NCI-H2081 treated with DMSO at 0.1 percent for 48 hours (cell line): ENCODE measurements at regions not wholly inside any gene's neighbourhood (a gene's known extent, or its start where the extent isn't known, plus 50 kb on each side); places are given as distances from the start of the nearest gene placed in this dataset.
"Not testable (repeated sequence)": the region's sequence is repeated elsewhere in the genome, so short reads cannot be mapped to it uniquely, and the experiment has no call there.

ENCODE experiments used
- DNase-seq: peaks from one replicate; lab custom pipeline; 2025; lab: John Stamatoyannopoulos, UW

- no peak for DNase-seq
Observed at GRCh38 chr18:71079606-71080005, 790.8 kb downstream of the SOCS6 start.

- DNase-seq = no peak
Observed at GRCh38 chr18:71077451-71077850, 788.6 kb downstream of the SOCS6 start.

DNA sequence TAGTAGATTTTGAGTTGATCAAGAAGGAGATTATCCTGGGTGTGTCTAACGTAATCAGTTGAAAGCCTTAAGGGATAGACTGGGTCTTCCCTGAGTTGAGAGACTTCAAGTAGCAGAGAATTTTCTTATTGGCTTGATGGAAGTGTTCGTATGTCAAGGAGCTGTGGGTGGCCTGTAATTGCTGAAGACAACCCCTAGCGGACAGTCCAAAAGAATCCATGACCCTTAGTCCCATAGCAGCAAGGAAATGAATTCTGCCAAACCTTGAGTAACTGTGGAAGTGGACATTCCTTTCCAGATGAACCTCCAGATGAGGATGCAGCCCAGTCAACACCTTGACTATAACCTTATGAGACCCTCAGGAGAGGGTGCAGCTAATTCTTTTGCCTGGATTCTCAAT lies 786.3 kb downstream of the SOCS6 start:
- no peak for DNase-seq

GRCh38 chr18:71068338-71068737 lies 779.5 kb downstream of the SOCS6 start:
- DNase-seq = no peak

DNA sequence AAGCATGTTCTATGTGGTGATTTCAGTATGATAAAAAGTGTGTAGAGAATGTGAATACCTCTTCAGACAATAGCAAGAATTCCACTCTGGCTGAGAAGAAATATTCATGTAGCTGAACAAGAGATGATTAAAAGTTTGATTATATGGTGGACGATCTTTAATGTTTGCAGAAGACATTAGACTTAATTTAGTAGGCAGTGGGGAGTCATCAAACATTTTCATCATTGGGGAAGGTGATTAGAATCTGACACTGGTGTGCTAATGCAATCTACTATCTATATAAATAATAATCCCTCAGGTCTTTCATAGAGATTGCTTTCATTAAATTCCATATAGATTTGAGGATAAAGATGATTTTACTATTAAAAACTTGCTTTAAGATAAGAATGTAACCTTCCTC lies 761.0 kb downstream of the SOCS6 start:
- DNase-seq = no peak

DNA sequence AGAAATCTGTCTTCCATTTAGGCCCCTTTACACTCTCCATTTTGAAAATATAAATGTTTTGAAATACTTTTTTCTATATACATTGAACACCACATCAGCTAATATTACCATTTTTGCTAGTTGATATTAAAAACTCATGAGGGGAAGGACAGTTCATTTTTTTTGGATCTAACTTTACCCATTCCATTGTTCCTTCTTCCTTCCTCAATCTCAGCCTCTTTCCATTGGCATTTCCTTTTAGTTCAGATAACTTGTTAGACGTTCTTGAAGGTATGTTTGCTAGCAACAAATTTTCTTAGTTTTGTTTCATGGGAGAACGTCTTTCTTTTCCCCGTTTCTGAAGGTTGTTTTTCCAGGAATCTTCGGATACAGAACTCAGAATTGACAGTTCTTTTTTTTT lies 759.0 kb downstream of the SOCS6 start:
- DNase-seq = no peak

GRCh38 chr18:71045331-71046065 lies 756.7 kb downstream of the SOCS6 start:
- DNase-seq = no peak

DNA sequence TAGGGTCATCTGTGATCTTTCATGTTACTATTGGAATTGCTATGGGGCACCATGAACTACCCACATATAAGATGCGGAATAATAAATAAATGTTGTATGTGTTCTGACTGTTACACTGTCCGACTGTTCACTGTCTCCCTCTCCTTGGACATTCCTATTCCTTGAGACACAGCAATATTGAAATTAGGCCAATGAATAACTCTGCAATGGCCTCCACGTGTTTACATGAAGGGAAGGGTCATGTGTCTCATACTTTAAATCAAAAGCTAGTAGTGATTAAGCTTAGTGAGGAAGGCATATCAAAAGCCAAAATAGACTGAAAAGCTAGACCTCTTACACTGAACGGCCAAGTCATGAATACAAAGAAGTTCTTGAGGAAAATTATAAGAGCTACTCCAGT lies 751.3 kb downstream of the SOCS6 start:
- no peak for DNase-seq

DNA sequence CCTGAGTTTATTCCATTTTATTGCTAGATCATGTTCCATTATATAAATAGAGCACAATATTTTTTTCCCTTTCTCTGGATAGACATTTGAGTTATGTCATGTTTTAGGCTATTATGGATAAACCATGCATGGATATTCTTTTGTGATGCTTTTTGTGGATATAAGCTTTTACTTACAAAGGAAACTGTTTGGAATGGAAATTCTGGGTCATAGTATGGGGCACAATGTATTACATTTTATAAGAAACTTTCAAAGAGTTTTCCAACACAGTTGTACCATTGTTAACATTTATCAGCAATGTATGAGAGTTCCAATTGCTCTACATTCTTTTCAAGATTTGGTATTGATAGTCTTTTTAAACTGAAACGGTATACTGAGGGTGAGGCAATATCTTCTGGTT lies 749.4 kb downstream of the SOCS6 start:
- DNase-seq = no peak

- no peak for DNase-seq
Observed at GRCh38 chr18:71036783-71037182, 747.9 kb downstream of the SOCS6 start.

DNA sequence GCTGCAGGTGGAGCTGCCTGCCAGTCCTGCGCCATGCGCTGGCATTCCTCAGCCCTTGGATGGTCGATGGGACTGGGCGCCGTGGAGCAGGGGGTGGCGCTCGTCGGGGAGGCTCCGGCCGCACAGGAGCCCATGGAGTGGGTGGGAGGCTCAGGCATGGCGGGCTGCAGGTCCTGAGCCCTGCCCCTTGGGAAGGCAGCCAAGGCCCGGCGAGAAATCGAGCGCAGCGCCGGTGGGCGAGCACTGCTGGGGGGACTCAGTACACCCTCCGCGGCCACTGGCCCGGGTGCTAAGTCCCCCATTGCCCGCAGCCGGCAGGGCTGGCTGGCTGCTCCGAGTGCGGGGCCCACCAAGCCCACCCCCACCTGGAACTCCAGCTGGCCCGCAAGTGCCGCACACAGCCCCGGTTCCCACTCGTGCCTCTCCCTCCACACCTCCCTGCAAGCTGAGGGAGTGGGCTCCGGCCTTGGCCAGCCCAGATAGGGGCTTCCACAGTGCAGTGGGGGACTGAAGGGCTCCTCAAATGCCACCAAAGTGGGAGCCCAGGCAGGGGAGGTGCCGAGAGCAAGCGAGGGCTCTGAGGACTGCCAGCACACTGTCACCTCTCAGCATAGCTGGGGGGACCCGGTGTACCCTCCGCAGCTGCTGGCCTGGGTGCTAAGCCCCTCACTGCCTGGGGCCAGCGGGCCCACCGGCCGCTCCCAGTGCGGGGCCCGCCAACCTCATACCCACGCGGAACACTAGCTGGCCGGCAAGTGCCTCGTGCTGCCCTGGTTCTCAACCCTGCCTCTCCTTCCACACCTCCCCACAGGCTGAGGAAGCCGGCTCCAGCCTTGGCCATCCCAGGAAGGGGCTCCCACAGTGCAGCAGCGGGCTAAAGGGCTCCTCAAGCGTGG lies 742.7 kb downstream of the SOCS6 start:
- DNase-seq = not testable (repeated sequence)

GRCh38 chr18:71030085-71030484 lies 741.2 kb downstream of the SOCS6 start:
- not testable (repeated sequence) for DNase-seq

DNA sequence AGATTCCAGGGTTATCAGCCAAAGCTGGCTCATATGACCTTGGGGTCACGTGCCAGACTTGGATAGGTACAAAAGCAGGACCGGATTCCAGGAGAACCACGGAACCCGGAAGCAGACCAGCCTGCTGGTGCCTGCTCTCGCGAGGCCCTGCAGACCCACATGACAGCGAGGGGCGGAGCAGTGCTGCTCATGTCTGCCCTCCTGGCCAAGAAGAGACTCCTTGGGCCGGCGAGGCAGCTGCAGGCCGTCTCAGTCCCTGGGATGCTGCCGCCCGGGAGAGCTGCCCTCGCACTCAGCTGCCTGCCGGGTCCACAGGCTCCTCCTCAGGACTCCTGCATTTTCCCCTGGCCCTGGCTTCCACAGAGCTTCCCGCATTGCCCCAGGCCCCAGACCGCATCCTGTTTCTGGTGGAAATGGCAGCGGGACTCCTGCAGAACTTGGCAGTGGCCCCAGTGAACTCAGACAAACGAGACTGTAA lies 739.5 kb downstream of the SOCS6 start:
- DNase-seq = no peak

DNA sequence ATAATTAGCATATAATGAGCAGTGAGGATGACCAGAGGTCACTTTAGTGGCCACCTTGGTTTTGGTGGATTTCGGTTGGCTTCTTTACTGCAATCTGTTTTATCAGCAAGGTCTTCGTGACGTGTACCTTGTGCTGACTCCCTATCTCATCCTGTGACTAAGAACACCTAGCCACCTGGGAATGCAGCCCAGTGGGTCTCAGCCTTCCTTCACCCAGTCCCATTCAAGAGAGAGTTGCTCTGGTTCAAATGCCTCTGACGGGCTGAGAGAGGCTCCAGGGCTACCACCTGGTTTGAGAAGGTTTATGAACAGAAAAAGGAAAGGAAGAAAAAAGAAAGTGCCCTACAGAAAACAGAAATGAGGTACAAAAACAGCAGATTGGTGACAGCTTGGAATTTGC lies 738.7 kb downstream of the SOCS6 start:
- DNase-seq = no peak

DNA sequence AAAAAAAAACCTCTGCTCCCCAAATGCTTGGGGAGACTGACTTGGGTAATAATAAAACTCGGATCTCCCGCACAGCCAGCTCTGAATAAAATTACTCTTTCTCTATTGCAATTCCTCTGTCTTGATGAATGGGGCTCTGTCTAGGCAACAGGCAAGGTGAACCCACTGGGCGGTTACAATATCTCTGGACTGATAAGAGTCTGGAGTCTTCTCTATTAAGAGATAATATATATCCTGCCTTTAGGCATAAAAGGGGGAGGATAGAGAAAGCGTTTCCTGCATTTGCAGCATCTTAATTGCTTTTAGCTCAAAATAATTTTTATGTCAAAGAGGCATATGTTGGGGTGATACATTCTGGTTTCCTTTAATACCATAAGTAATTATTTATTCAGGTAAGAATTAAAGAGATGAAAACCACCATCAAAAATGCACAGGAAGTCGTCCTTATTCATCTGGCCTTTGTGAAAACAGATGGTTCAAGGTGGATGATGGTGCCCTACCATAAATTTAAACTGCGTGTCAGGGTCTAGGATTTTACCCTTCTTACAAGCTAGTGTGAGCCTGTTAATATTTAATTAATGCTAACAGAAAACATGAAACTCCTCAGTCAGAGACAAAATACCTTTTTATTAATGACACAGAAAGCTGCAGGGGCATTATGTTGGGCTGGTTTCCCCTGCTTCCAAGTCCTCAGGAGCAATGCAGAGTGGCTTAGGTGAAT lies 736.8 kb downstream of the SOCS6 start:
- DNase-seq = no peak

GRCh38 chr18:71022389-71022788 lies 733.5 kb downstream of the SOCS6 start:
- no peak for DNase-seq

DNA sequence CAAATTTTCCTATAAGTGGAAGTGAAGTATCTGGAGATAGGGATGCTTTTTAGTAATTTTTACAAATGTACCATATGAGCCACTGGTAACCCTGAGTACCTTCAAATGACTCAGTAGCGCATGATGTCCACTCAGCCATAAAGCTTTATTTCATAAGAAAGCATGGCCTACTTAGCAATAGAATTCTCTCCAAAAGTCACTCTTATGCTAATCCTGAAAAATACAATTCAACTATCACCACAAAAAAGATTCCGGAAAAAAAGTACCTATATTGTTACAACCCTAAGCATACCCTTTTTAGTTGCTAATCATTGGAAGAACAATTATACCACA lies 732.2 kb downstream of the SOCS6 start:
- DNase-seq = no peak

GRCh38 chr18:71020342-71021029 lies 731.6 kb downstream of the SOCS6 start:
- no peak for DNase-seq

GRCh38 chr18:71018816-71019215 lies 730.0 kb downstream of the SOCS6 start:
- no peak for DNase-seq

- DNase-seq = no peak
Observed at GRCh38 chr18:71012789-71013188, 723.9 kb downstream of the SOCS6 start.

- DNase-seq = no peak
Observed at GRCh38 chr18:71011389-71011788, 722.5 kb downstream of the SOCS6 start.

GRCh38 chr18:71008257-71008656 lies 719.4 kb downstream of the SOCS6 start:
- no peak for DNase-seq
